Aorta (tissue), 5 donors: ENCODE measurements at regions not wholly inside any gene's neighbourhood (a gene's known extent, or its start where the extent isn't known, plus 50 kb on each side); places are given as distances from the start of the nearest gene placed in this dataset.

Experiments used
- ATAC-seq: fragments of 200-7000 bp; cut with Tn5 transposase; one replicate; pipeline ENCODE4 v1.9.1; 2022; ENCODE audit warnings: moderate library complexity; ENCODE audit not compliant: low FRiP score
- DNase-seq, 2 donors: peaks; one replicate each; pipeline ENCODE4 v3.0.0-alpha.2; 2020
- H3K27ac ChIP-seq, 2 donors: one replicate each; pipeline ENCODE4 v1.5.1; 2013; ENCODE audit warnings: low read length in 2 of 2, mild to moderate bottlenecking in 2 of 2, moderate library complexity in 2 of 2, control low read depth in 1 of 2, inconsistent platforms in 1 of 2, low read depth in 1 of 2
- H3K27me3 ChIP-seq, 2 donors: one replicate each; pipeline ENCODE4 v1.6.1; 2013; ENCODE audit warnings: control low read depth in 1 of 2, low read length in 1 of 2, mild to moderate bottlenecking in 1 of 2, moderate library complexity in 1 of 2; ENCODE audit not compliant: insufficient read depth in 2 of 2, control insufficient read depth in 1 of 2
- H3K36me3 ChIP-seq, 2 donors: one replicate each; pipeline ENCODE4 v1.6.1; 2013; ENCODE audit warnings: control low read depth in 1 of 2, low read length in 1 of 2, mild to moderate bottlenecking in 1 of 2; ENCODE audit not compliant: insufficient read depth in 2 of 2, control insufficient read depth in 1 of 2
- H3K4me1 ChIP-seq, 2 donors: one replicate each; pipeline ENCODE4 v1.6.1; 2013; ENCODE audit warnings: low read length in 2 of 2, control low read depth in 1 of 2, mild to moderate bottlenecking in 1 of 2, moderate library complexity in 1 of 2; ENCODE audit not compliant: insufficient read depth in 2 of 2, control insufficient read depth in 1 of 2
- H3K4me3 ChIP-seq, 2 donors: one replicate each; pipeline ENCODE4 v1.5.1; 2013; ENCODE audit warnings: low read length in 2 of 2, control low read depth in 1 of 2, mild to moderate bottlenecking in 1 of 2
- H3K9me3 ChIP-seq: one replicate; pipeline ENCODE4 v1.6.1; 2013; ENCODE audit warnings: mild to moderate bottlenecking, low read length; ENCODE audit not compliant: control insufficient read depth
- WGBS, 2 donors: extraction: QIAGEN DNeasy Blood & Tissue Kit; methylation state at CpG; one replicate each; pipeline ENCODE4 v1.1.7; 2013; 5-methylcytosine and 5-hydroxymethylcytosine counted together
- intact Hi-C, 2 donors: fragments of 100-400 bp; cut with DNase I; formaldehyde crosslinking; loops; one replicate each; pipeline versions ENCODE4 v1.14.2 to v1.15.0; 2022
- donor health status: healthy with polysubstance abuse.
- donor health status: Bipolar disorder and iron deficiency.
- donor health status: DM: no; HTN: no; CAD: no.
- donor health status: DM: no; HTN: no; CAD: no.
- donor health status: DM: yes; HTN: yes; CAD: no.

GRCh38 chr10:78811174-78811573 is 257.6 kb upstream of the ZMIZ1 start:
- H3K9me3 ChIP-seq: no peaks in the 10 kb centered on the region
- no peak for DNase-seq
- no peak overlapping the region for H3K27ac ChIP-seq
- H3K4me1 ChIP-seq: no peaks in the 10 kb centered on the region
- H3K4me3 ChIP-seq: no peak overlapping the region
- no peaks in the 10 kb centered on the region for H3K36me3 ChIP-seq
- ATAC-seq: no peak
- no peaks in the 10 kb centered on the region for H3K27me3 ChIP-seq
- WGBS, 2 donors: 82 to 97% methylated on average over 3 of the region's 3 CpGs
- intact Hi-C loops: no loop called here

- Histone ChIP-seq H3K27ac (no peak overlapping the region), H3K4me3 (no peak overlapping the region), H3K36me3 (no peaks in the 10 kb centered on the region), H3K9me3 (no peaks in the 10 kb centered on the region), H3K4me1 (no peaks in the 10 kb centered on the region), H3K27me3 (no peaks in the 10 kb centered on the region)
- ATAC-seq (no peak), DNase-seq (no peak)
- WGBS, 2 donors: 78 to 87% methylated on average over 4 of the region's 4 CpGs
- intact Hi-C loops: no loop called here
Observed at GRCh38 chr10:78812571-78813318, 256.0 kb upstream of the ZMIZ1 start.

GRCh38 chr10:78813526-78813925 is 255.2 kb upstream of the ZMIZ1 start:
- H3K4me3 ChIP-seq: no peak overlapping the region
- no peaks in the 10 kb centered on the region for H3K9me3 ChIP-seq
- WGBS, 2 donors: 96 to 100% methylated on average over 1 of the region's 1 CpG
- intact Hi-C loops: no loop called here
- H3K36me3 ChIP-seq: no peaks in the 10 kb centered on the region
- no peaks in the 10 kb centered on the region for H3K4me1 ChIP-seq
- DNase-seq (no peak), ATAC-seq (no peak)
- no peak overlapping the region for H3K27ac ChIP-seq
- no peaks in the 10 kb centered on the region for H3K27me3 ChIP-seq

- Histone ChIP-seq H3K36me3 (no peaks in the 10 kb centered on the region), H3K27ac (no peak overlapping the region), H3K4me1 (no peaks in the 10 kb centered on the region), H3K9me3 (no peaks in the 10 kb centered on the region), H3K4me3 (no peak overlapping the region), H3K27me3 (no peaks in the 10 kb centered on the region)
- intact Hi-C loops: no loop called here
- no peak for DNase-seq
- WGBS, 2 donors: 90 to 93% methylated on average over 6 of the region's 6 CpGs
- no peak for ATAC-seq
Observed at GRCh38 chr10:78813998-78814399, 254.8 kb upstream of the ZMIZ1 start.

GRCh38 chr10:78814407-78814806 is 254.4 kb upstream of the ZMIZ1 start:
- ATAC-seq: no peak
- WGBS, 2 donors: 90 to 96% methylated on average over 3 of the region's 3 CpGs
- H3K4me3 ChIP-seq: no peak overlapping the region
- no peaks in the 10 kb centered on the region for H3K9me3 ChIP-seq
- no peak for DNase-seq
- intact Hi-C loops: no loop called here
- H3K36me3 ChIP-seq: no peaks in the 10 kb centered on the region
- no peaks in the 10 kb centered on the region for H3K4me1 ChIP-seq
- no peaks in the 10 kb centered on the region for H3K27me3 ChIP-seq
- no peak overlapping the region for H3K27ac ChIP-seq

- DNase-seq: no peak
- Histone ChIP-seq H3K27me3 (no peaks in the 10 kb centered on the region), H3K9me3 (no peaks in the 10 kb centered on the region), H3K36me3 (no peaks in the 10 kb centered on the region), H3K27ac (no peak overlapping the region), H3K4me3 (no peak overlapping the region), H3K4me1 (no peaks in the 10 kb centered on the region)
- 85 to 86% methylated on average over 2 of the region's 2 CpGs for WGBS, 2 donors
- ATAC-seq: no peak
- intact Hi-C loops: no loop called here
Observed at GRCh38 chr10:78815702-78816334, 252.9 kb upstream of the ZMIZ1 start.

GRCh38 chr10:78817361-78817760 is 251.4 kb upstream of the ZMIZ1 start:
- ATAC-seq (peak; percentile 68), DNase-seq (no peak)
- H3K9me3 ChIP-seq: peaks cover under 1% of the 10 kb centered on the region
- intact Hi-C loops: no loop called here
- H3K36me3 ChIP-seq: no peaks in the 10 kb centered on the region
- H3K4me1 ChIP-seq: no peaks in the 10 kb centered on the region
- H3K27ac ChIP-seq: no peak overlapping the region
- no peaks in the 10 kb centered on the region for H3K27me3 ChIP-seq
- no peak overlapping the region for H3K4me3 ChIP-seq
- WGBS, 2 donors: 66 to 74% methylated on average over 3 of the region's 3 CpGs

GRCh38 chr10:78817804-78818203 is 251.0 kb upstream of the ZMIZ1 start:
- Histone ChIP-seq H3K36me3 (no peaks in the 10 kb centered on the region), H3K4me1 (no peaks in the 10 kb centered on the region), H3K27ac (no peak overlapping the region), H3K27me3 (no peaks in the 10 kb centered on the region), H3K9me3 (peaks cover 3% of the 10 kb centered on the region), H3K4me3 (no peak overlapping the region)
- no peak for ATAC-seq
- WGBS, 2 donors: 95 to 99% methylated on average over 3 of the region's 3 CpGs
- DNase-seq: no peak
- intact Hi-C loops: no loop called here

- Histone ChIP-seq H3K36me3 (no peaks in the 10 kb centered on the region), H3K27ac (no peak overlapping the region), H3K27me3 (peaks cover 0 to 1% of the 10 kb centered on the region in 2 donors), H3K4me1 (no peaks in the 10 kb centered on the region), H3K4me3 (no peak overlapping the region), H3K9me3 (peaks cover 8% of the 10 kb centered on the region)
- ATAC-seq: no peak
- intact Hi-C loops: no loop called here
- WGBS, 2 donors: 94 to 96% methylated on average over 7 of the region's 7 CpGs
- DNase-seq: no peak
Observed at GRCh38 chr10:78819361-78820006, 249.3 kb upstream of the ZMIZ1 start.
